ENCODE measurements at regions not wholly inside any gene's neighbourhood (a gene's known extent, or its start where the extent isn't known, plus 50 kb on each side); places are given as distances from the start of the nearest gene placed in this dataset.

DNA sequence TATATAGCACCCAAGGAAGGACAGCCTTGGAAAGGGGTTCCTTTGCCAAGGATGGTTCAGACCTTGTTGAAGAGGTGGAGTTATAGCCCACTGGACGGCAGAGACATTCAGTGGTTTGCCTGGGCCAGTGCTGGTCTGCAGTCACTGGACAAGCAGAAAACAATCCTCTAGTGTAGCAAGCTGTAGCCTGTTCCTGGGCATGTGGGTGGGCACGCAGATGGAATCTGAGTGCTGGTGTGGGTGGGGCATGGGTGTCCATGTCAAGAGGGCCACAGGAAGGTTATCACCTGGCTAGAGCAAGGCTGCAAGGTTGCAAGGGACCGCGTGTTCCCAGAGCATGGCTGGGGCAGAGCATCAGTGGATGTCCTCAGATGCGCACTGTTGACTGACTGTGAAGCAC, 244.7 kb downstream of the PTPRU start:
- H3K4me3 ChIP-seq (ENCODE audit: low read length in 2 of 2) = no peak overlapping the region
- peaks cover 4 to 5% of the 10 kb centered on the region in 2 donors for H3K9me3 ChIP-seq (ENCODE audit: control insufficient read depth in 2 of 2, low read length in 2 of 2)
- no peak overlapping the region for H3K9ac ChIP-seq (ENCODE audit: low read length in 2 of 2)
- no peak overlapping the region for H3K27ac ChIP-seq (ENCODE audit: low read length)
- H3K4me1 ChIP-seq (ENCODE audit: control insufficient read depth, insufficient read depth, low read length) = peaks cover 2% of the 10 kb centered on the region
- no peaks in the 10 kb centered on the region for H3K36me3 ChIP-seq (ENCODE audit: control insufficient read depth in 2 of 2, insufficient read depth in 2 of 2, low read length in 2 of 2)
- peaks cover 4 to 20% of the 10 kb centered on the region in 2 donors for H3K27me3 ChIP-seq (ENCODE audit: control insufficient read depth in 1 of 2, insufficient read depth in 2 of 2, low read length in 2 of 2)

DNA sequence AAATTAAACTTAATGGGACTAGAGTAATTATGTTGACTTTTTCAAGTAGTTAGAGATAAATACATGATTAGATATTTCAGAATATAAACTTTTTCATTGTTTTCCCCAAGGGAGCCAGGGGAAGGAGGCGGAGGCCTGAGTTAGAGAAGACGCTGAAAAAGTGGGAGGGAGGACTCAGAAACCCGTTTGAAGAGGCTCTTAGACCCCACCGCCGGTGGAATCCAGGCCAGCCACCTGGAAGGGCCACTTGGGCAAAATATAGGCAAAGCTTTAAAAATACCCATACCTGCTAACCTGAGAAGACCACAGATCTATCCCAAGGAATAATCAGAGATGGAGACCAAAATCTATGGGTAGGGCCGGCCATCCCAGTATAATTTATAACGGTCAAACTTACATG, 242.6 kb downstream of the PTPRU start:
- H3K36me3 ChIP-seq (ENCODE audit: control insufficient read depth in 2 of 2, insufficient read depth in 2 of 2, low read length in 2 of 2) = no peaks in the 10 kb centered on the region
- H3K9me3 ChIP-seq (ENCODE audit: control insufficient read depth in 2 of 2, low read length in 2 of 2) = peaks cover 4 to 5% of the 10 kb centered on the region in 2 donors
- peaks cover 2% of the 10 kb centered on the region for H3K4me1 ChIP-seq (ENCODE audit: control insufficient read depth, insufficient read depth, low read length)
- H3K9ac ChIP-seq (ENCODE audit: low read length in 2 of 2) = no peak overlapping the region
- H3K27ac ChIP-seq (ENCODE audit: low read length) = no peak overlapping the region
- peaks cover 7 to 23% of the 10 kb centered on the region in 2 donors for H3K27me3 ChIP-seq (ENCODE audit: control insufficient read depth in 1 of 2, insufficient read depth in 2 of 2, low read length in 2 of 2)
- no peak overlapping the region for H3K4me3 ChIP-seq (ENCODE audit: low read length in 2 of 2)

DNA sequence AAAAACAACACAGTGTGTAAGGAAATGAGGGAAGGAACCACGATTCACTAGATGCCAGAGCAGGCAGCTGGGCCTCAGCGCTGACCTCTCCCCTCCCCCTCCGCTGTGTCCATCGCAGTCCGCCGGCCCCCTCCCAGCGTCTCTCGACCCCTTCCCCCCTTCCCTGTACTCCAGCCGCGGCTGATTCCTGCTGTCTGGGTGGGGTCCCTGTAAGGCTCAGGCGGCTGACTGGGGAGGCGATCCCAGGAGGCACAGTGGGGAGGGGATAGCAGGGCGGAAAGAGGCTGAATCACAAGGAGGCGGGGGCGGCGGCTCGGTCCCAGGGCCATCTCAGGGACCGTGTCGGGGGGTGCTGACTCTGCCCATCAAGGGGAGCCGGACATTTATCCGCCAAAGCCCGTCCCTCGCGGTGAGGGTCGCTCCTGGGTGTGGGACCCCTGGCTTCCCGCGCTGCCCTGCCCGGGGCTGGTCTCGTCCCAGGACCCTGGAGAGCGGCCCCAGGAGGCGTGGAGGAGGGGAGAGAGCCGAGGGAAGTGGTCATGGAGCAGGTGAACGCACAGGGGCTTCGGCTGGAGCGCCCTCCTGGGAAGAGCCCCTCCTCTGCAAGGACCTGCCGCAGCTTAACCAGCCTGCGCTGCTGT, 241.9 kb downstream of the PTPRU start:
- H3K27me3 ChIP-seq (ENCODE audit: control insufficient read depth in 1 of 2, insufficient read depth in 2 of 2, low read length in 2 of 2) = peaks cover 7 to 25% of the 10 kb centered on the region in 2 donors
- H3K4me3 ChIP-seq (ENCODE audit: low read length in 2 of 2) = no peak overlapping the region
- peaks cover 1% of the 10 kb centered on the region for H3K4me1 ChIP-seq (ENCODE audit: control insufficient read depth, insufficient read depth, low read length)
- no peak overlapping the region for H3K27ac ChIP-seq (ENCODE audit: low read length)
- peaks cover 4 to 5% of the 10 kb centered on the region in 2 donors for H3K9me3 ChIP-seq (ENCODE audit: control insufficient read depth in 2 of 2, low read length in 2 of 2)
- no peaks in the 10 kb centered on the region for H3K36me3 ChIP-seq (ENCODE audit: control insufficient read depth in 2 of 2, insufficient read depth in 2 of 2, low read length in 2 of 2)
- H3K9ac ChIP-seq (ENCODE audit: low read length in 2 of 2) = no peak overlapping the region

DNA sequence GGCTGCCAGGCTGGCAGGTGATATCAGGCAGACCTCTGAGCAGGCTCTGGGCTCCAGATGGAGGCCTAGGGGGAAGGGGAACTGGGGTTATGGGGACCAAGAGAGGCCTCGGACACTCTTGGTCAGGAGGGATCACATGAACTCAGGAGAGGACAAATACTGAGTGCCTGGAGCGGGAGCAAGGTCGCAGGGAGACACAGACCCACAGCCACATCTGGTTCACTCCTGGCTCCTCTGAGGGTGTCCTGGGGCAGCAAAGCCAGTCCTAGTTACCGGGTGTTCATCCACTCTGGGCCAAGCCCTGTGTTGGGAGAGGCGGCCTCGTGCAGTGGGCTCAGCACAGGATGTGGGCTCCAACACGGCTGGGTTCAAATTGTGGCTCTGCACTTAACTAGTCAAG, 239.0 kb downstream of the PTPRU start:
- no peaks in the 10 kb centered on the region for H3K36me3 ChIP-seq (ENCODE audit: control insufficient read depth in 2 of 2, insufficient read depth in 2 of 2, low read length in 2 of 2)
- no peak overlapping the region for H3K4me3 ChIP-seq (ENCODE audit: low read length in 2 of 2)
- H3K9ac ChIP-seq (ENCODE audit: low read length in 2 of 2) = no peak overlapping the region
- peaks cover 0 to 4% of the 10 kb centered on the region in 2 donors for H3K9me3 ChIP-seq (ENCODE audit: control insufficient read depth in 2 of 2, low read length in 2 of 2)
- no peaks in the 10 kb centered on the region for H3K4me1 ChIP-seq (ENCODE audit: control insufficient read depth, insufficient read depth, low read length)
- no peak overlapping the region for H3K27ac ChIP-seq (ENCODE audit: low read length)
- H3K27me3 ChIP-seq (ENCODE audit: control insufficient read depth in 1 of 2, insufficient read depth in 2 of 2, low read length in 2 of 2) = peaks cover 7 to 32% of the 10 kb centered on the region in 2 donors

DNA sequence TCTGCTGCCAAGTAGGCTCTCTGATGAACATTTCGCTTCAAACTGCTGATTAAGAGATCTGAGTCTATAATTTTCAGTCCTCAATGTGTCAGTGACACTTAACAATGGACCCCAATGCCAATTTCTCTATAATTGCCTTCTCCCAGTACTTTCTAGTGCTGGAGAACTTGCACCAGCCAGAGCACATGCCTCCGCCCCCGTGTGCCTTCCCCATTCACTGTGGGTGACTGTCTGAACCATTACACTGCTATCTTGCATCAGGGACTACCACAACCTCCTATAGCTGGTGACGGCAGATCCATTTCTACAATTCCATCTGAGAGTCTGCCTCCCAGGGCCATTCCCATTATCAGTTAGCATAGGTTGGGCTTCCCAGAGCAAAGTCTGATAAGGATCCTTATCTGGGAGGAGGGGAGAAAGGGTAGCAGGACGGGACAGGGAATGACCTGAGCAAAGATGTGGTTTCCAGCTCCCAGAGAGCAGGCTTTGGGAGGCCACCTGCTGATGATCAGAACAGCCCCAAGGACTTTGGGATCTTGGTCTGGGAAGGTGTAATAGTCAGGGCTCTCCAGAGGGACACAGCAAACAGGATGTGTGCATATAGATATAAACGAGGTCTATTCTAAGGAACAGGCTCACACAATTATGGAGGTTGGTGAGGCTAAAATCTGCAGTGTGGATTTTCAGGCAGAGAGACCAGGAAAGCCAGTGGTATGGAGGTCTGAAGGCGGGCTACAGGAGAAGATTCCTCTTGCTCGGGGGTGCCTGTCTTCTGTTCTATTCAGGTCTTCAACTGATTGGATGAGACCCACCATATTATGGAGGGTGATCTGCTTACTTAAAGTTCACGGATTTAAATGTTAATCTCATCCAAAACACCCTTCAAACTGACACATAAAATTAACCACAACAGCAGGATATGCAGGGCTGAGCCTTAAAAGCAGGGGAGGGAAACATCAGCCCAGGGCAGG, 238.2 kb downstream of the PTPRU start:
- Histone ChIP-seq H3K4me1 (ENCODE audit: control insufficient read depth, insufficient read depth, low read length) (no peaks in the 10 kb centered on the region), H3K9ac (ENCODE audit: low read length in 2 of 2) (no peak overlapping the region), H3K36me3 (ENCODE audit: control insufficient read depth in 2 of 2, insufficient read depth in 2 of 2, low read length in 2 of 2) (no peaks in the 10 kb centered on the region), H3K27ac (ENCODE audit: low read length) (no peak overlapping the region), H3K9me3 (ENCODE audit: control insufficient read depth in 2 of 2, low read length in 2 of 2) (no peaks in the 10 kb centered on the region), H3K4me3 (ENCODE audit: low read length in 2 of 2) (no peak overlapping the region), H3K27me3 (ENCODE audit: control insufficient read depth in 1 of 2, insufficient read depth in 2 of 2, low read length in 2 of 2) (peaks cover 7 to 29% of the 10 kb centered on the region in 2 donors)

DNA sequence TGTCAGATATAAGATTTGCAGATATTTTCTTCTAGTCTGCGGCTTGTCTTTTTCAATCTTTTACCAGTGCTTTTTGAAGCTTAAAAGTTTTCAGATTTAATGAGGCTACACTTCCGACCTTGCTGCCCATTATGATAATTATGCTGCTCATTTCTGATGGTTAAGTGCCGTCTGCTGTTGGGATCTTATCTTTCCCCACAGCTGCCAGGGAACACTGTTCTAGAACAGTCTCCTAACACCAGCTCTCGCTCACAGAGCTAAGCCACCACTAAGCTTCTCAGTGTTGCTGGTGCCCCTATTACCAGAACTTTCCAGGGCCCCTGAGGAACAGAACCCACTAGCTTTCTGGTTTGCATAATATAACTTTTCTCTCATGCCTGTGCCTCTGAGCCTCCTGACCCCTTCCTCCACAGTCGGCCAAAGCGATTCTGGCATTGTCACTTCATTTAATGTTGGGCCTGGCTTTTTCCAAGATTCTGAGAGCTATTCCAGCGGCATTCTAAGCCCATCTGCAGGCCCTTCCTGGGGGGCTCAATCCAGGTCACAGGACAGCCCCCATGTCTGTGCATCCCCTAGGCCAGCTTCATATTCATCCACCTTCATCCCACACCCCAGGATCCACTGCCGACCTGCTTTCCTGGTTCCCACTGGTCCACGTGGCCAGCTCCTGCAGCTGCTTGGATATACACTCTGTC, 237.0 kb downstream of the PTPRU start:
- Histone ChIP-seq H3K4me3 (ENCODE audit: low read length in 2 of 2) (no peak overlapping the region), H3K9ac (ENCODE audit: low read length in 2 of 2) (no peak overlapping the region), H3K4me1 (ENCODE audit: control insufficient read depth, insufficient read depth, low read length) (no peaks in the 10 kb centered on the region), H3K36me3 (ENCODE audit: control insufficient read depth in 2 of 2, insufficient read depth in 2 of 2, low read length in 2 of 2) (no peaks in the 10 kb centered on the region), H3K27me3 (ENCODE audit: control insufficient read depth in 1 of 2, insufficient read depth in 2 of 2, low read length in 2 of 2) (peaks cover 3 to 31% of the 10 kb centered on the region in 2 donors), H3K9me3 (ENCODE audit: control insufficient read depth in 2 of 2, low read length in 2 of 2) (no peaks in the 10 kb centered on the region), H3K27ac (ENCODE audit: low read length) (no peak overlapping the region)

DNA sequence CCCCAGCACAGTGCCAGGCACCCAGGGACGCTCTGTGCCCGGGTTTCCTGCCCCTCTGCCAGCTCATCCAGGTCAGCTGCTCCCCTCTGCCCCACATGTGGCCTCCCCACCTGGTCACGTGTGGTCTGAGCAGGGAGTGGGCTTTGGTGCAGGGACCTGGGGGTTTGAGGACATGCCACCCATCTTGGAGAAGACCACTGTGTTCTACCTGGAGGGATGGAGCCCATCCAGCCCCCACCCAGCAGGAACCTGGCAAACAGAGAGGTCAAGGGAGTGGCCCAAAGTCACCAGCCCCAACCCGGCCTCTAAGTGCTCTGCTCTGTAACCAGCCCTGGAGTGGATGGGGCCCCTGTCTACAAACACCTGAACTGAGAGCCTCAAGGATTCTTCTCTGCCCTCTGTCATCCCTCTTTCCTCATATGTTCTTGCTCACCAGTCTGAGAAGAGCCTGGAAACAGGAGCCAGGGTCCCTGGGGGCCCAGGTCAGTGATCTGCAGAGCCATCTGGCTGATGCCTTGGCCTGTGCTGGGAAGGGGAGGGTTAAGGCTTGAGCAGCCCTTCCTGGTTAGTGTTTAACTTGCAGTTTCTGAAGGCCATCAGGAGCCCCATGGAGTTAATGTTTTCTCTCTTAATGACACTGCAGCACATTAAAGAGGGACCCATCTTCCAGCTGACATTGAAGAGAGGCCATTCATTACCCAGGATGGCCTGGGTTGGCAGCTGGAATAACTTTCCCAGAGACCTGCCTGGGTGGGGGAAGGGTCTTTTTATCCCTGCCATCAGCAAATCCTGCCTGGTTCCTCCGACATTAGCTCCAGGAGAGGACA, 235.4 kb downstream of the PTPRU start:
- H3K4me1 ChIP-seq (ENCODE audit: control insufficient read depth, insufficient read depth, low read length) = no peaks in the 10 kb centered on the region
- no peaks in the 10 kb centered on the region for H3K36me3 ChIP-seq (ENCODE audit: control insufficient read depth in 2 of 2, insufficient read depth in 2 of 2, low read length in 2 of 2)
- H3K27ac ChIP-seq (ENCODE audit: low read length) = no peak overlapping the region
- no peak overlapping the region for H3K4me3 ChIP-seq (ENCODE audit: low read length in 2 of 2)
- H3K9me3 ChIP-seq (ENCODE audit: control insufficient read depth in 2 of 2, low read length in 2 of 2) = no peaks in the 10 kb centered on the region
- H3K27me3 ChIP-seq (ENCODE audit: control insufficient read depth in 1 of 2, insufficient read depth in 2 of 2, low read length in 2 of 2) = peaks cover 3 to 32% of the 10 kb centered on the region in 2 donors
- no peak overlapping the region for H3K9ac ChIP-seq (ENCODE audit: low read length in 2 of 2)

DNA sequence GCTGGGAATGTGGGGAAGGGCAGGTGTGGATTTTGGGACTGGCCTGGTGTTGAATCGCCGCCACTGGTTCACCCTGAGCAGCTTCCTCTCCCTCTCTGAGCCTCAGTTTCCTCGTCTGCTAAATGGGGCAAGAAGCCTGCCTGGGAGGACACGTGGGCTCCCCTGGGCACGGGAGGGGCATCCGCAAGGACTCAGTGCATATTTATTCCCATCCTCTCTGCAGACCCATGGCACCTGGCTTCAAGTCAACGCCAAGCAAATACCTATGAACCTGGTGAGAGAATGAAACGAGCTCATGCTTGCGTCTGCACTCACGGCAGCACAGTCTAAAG, 234.4 kb downstream of the PTPRU start:
- peaks cover 0 to 4% of the 10 kb centered on the region in 2 donors for H3K9me3 ChIP-seq (ENCODE audit: control insufficient read depth in 2 of 2, low read length in 2 of 2)
- H3K27me3 ChIP-seq (ENCODE audit: control insufficient read depth in 1 of 2, insufficient read depth in 2 of 2, low read length in 2 of 2) = peaks cover 3 to 32% of the 10 kb centered on the region in 2 donors
- no peak overlapping the region for H3K9ac ChIP-seq (ENCODE audit: low read length in 2 of 2)
- H3K27ac ChIP-seq (ENCODE audit: low read length) = no peak overlapping the region
- H3K36me3 ChIP-seq (ENCODE audit: control insufficient read depth in 2 of 2, insufficient read depth in 2 of 2, low read length in 2 of 2) = no peaks in the 10 kb centered on the region
- no peak overlapping the region for H3K4me3 ChIP-seq (ENCODE audit: low read length in 2 of 2)
- no peaks in the 10 kb centered on the region for H3K4me1 ChIP-seq (ENCODE audit: control insufficient read depth, insufficient read depth, low read length)

DNA sequence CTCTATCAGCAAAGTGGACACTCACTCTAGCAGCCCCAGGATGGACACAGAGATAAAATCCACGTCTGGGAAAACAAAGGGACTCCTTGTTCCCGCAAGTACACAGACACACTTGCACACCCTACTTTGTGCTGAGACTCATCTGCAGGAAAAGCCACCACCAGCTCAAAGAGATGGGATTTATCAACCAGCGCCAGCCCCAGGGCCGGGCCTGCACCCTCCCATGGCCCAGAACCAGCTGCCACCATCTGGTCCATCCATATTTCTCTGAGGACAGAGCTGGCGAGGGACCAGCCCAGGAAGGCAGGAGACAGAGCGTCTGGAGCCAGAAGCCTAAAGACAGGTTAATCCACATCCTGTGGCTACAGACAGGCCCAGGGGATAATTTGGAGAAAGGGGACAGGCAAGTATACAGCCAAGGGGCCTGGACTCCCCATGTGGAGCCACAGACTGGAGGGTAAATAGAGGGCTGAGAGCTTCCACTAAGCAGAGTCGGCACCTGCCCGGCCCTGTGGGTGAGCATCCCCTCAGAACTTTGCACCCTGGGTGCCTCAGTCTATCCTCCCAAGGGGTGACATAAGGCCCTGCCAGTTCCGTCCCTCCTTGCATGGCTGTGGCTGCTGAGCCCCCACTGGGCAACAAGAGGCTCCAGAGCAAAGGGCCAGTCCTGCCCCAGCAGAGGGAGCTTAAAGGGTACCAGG, 233.9 kb downstream of the PTPRU start:
- H3K27me3 ChIP-seq (ENCODE audit: control insufficient read depth in 1 of 2, insufficient read depth in 2 of 2, low read length in 2 of 2) = peaks cover 0 to 32% of the 10 kb centered on the region in 2 donors
- H3K9me3 ChIP-seq (ENCODE audit: control insufficient read depth in 2 of 2, low read length in 2 of 2) = peaks cover 0 to 5% of the 10 kb centered on the region in 2 donors
- H3K4me1 ChIP-seq (ENCODE audit: control insufficient read depth, insufficient read depth, low read length) = no peaks in the 10 kb centered on the region
- H3K9ac ChIP-seq (ENCODE audit: low read length in 2 of 2) = no peak overlapping the region
- H3K4me3 ChIP-seq (ENCODE audit: low read length in 2 of 2) = no peak overlapping the region
- no peak overlapping the region for H3K27ac ChIP-seq (ENCODE audit: low read length)
- no peaks in the 10 kb centered on the region for H3K36me3 ChIP-seq (ENCODE audit: control insufficient read depth in 2 of 2, insufficient read depth in 2 of 2, low read length in 2 of 2)
